ENCODE measurements at regions not wholly inside any gene's neighbourhood (a gene's known extent, or its start where the extent isn't known, plus 50 kb on each side); places are given as distances from the start of the nearest gene placed in this dataset.

DNA sequence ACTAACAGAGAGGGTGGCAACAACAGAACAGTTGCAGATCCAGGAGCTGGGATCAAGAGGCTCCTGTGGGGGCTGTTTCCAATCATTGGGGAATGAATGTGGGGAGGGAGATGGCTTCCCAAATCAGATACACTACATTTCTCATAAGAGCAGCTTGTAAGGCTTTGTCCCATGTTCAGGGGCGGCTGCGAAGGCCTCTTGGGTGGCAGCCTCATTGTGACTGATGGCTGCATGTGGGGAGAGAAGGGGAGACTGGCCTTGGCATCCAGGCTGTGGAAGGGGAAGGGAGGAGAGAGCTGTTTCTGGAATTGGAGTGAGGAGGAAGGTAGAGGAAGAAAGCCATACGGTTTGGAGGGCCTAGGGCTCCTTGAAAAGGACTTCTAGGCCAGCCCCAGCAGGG, 326.6 kb upstream of the RGMA start:
- TF ChIP-seq, protein P1, sequence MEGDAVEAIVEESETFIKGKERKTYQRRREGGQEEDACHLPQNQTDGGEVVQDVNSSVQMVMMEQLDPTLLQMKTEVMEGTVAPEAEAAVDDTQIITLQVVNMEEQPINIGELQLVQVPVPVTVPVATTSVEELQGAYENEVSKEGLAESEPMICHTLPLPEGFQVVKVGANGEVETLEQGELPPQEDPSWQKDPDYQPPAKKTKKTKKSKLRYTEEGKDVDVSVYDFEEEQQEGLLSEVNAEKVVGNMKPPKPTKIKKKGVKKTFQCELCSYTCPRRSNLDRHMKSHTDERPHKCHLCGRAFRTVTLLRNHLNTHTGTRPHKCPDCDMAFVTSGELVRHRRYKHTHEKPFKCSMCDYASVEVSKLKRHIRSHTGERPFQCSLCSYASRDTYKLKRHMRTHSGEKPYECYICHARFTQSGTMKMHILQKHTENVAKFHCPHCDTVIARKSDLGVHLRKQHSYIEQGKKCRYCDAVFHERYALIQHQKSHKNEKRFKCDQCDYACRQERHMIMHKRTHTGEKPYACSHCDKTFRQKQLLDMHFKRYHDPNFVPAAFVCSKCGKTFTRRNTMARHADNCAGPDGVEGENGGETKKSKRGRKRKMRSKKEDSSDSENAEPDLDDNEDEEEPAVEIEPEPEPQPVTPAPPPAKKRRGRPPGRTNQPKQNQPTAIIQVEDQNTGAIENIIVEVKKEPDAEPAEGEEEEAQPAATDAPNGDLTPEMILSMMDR (IDR thresholded peaks at IDR 0.05; ENCODE audit: insufficient read depth, low read length) = no peak
- TF ChIP-seq, protein P2, sequence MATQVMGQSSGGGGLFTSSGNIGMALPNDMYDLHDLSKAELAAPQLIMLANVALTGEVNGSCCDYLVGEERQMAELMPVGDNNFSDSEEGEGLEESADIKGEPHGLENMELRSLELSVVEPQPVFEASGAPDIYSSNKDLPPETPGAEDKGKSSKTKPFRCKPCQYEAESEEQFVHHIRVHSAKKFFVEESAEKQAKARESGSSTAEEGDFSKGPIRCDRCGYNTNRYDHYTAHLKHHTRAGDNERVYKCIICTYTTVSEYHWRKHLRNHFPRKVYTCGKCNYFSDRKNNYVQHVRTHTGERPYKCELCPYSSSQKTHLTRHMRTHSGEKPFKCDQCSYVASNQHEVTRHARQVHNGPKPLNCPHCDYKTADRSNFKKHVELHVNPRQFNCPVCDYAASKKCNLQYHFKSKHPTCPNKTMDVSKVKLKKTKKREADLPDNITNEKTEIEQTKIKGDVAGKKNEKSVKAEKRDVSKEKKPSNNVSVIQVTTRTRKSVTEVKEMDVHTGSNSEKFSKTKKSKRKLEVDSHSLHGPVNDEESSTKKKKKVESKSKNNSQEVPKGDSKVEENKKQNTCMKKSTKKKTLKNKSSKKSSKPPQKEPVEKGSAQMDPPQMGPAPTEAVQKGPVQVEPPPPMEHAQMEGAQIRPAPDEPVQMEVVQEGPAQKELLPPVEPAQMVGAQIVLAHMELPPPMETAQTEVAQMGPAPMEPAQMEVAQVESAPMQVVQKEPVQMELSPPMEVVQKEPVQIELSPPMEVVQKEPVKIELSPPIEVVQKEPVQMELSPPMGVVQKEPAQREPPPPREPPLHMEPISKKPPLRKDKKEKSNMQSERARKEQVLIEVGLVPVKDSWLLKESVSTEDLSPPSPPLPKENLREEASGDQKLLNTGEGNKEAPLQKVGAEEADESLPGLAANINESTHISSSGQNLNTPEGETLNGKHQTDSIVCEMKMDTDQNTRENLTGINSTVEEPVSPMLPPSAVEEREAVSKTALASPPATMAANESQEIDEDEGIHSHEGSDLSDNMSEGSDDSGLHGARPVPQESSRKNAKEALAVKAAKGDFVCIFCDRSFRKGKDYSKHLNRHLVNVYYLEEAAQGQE (IDR thresholded peaks at IDR 0.05; ENCODE audit: insufficient replicate concordance, low read depth) = no peak

All from HL-60 (cell line).